ENCODE measurements at regions not wholly inside any gene's neighbourhood (a gene's known extent, or its start where the extent isn't known, plus 50 kb on each side); places are given as distances from the start of the nearest gene placed in this dataset.
"Not testable (repeated sequence)": the region's sequence is repeated elsewhere in the genome, so short reads cannot be mapped to it uniquely, and the experiment has no call there.

DNA sequence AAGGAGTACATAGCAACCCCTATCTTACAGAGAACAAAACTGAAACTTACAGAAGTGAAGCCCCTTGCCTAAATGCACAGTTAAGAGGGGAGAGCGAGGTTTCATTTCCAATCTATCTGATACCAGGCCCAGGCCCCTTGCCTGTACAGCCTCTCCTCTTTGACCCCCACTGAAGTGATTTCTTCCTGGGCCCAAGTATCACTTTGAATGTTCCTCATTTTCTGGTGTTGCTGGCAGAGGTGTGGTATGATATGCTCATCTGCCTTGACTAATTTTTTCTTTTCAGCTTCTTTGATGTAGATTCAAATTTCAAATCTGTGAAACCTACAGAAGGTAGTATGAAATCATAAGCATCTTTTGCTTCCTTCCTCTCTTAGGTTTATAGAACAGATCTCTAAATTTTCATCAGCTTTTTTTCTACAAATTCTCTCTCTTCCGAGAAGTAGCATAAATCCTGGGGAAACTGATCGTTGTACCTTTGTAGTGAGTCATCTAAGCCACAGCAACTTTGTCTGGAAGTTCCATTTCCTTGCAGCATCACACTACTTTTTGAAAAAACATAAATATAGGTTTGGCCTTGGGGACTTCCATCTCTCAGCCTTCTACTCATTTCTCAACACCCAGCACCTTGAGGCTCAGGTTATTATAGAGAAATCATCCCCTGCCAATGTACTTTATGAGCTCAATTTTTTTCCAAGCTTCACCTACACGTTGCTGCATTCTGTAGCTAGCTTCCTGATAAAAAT is 402.4 kb upstream of the PTGER4 start:
- DNase-seq (ENCODE audit: low spot score): no peak

DNA sequence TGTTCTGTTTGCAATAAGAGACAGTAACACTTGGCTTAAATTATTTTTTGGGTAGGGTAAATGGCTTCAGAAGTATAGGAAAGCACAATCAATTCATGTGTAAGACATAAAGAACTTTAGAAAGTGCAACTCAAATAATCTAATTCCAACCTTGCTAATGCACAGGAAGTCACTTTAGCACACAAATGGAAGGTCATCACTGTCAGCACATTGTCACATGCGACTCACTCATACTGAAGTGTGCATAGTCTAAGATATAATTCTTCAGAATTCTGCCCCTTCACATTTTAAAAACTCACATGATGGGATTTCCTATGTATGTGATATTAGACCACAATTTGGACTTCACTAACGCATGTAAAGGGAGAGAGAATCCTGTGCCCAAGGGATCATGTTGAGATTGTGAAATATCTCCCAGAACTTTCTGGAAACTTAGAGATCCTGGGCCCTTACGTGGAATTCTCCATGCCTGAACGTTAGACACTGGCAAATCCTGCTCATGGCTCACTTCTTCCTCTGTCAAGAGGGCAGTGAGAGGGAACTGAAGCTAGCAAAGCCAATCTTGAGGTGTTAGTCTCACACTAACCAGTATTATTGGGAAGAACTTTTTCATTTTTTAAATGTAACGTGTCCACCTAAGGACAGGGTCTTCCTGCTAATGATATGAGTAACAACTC is 403.2 kb upstream of the PTGER4 start:
- DNase-seq (ENCODE audit: low spot score): no peak

DNA sequence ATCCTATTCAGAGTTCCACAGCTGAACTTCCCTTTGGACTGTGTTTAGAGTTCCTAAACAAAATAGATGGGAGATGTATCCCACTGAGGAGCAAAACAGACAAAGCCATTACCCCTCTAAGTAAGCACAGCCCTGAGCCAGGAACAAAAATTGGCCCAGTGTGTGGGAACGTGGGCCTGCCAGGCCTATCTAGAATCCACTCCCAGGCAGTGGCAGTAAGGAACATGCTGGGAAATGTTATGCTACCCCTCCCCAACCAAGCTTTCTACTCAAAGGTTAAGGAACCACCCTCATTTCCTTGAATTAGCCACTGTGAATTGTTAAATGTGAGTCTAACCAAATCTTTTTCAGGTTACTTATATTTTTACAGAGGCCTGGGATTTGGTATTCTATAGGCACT is 405.1 kb upstream of the PTGER4 start:
- DNase-seq (ENCODE audit: low spot score): no peak

DNA sequence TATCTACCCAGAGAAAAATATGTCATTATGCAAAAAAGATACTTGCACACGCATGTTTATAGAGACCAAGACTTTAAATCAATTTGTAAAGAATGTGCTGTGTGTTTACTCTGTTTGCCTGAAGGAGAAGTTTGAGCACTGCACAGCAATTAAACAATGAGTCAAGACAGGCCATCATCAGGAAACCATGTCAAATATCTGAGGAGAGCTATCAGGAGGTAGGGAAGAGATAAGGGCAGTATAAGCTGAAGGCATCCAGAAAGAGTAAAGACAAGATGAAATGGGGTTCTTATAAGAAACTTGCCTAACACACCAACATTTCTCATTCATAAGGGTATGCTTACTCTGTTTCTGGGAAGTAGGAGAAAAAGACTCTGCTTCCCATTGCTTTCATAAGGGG is 405.8 kb upstream of the PTGER4 start:
- no peak for DNase-seq (ENCODE audit: low spot score)

DNA sequence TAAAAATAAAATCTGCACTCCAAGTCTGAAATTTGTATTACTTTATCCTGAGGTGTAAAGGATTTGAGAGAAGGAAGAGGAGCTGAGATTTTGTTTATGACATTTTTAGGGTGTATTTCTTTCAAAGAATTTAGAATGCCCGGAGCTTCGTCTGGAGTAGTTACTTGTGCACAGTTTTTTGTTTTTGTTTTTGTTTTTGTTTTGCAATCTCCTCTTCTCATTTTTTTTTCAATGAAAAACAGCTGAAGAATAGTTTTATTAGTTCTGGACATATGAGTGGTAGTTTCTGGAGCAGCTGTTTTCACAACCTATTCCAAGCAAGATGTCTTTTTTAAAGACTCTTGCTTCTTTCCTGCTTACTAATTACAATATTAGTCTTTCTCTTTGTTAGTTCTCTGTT is 408.2 kb upstream of the PTGER4 start:
- no peak for DNase-seq (ENCODE audit: low spot score)

DNA sequence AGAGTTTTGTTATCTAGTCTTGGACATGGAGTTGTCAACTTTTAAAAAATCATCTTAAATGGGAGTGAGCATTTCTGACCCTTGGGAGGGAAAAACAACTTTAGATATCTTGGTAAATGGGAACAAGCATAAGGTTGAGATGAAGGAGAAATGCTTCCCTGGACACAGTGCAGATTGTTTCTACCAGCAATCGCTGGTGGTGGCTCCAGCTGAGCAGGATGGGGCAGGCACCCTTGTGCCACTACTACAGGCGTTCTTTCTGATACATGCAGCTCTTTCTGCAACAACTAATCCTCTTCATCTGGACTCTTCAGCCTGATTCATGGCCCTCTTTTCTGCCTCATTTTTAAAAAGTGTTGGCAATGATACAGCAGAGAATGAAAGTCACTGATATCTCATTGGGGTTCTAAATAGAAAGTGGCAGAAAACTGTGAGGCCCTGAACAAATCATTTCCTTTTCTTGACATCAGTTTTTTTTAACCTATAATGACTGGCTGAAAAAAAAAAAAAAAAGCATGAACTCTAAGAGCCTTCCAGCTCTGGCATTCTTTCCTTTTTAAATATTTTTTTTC is 409.4 kb upstream of the PTGER4 start:
- no peak for DNase-seq (ENCODE audit: low spot score)

DNA sequence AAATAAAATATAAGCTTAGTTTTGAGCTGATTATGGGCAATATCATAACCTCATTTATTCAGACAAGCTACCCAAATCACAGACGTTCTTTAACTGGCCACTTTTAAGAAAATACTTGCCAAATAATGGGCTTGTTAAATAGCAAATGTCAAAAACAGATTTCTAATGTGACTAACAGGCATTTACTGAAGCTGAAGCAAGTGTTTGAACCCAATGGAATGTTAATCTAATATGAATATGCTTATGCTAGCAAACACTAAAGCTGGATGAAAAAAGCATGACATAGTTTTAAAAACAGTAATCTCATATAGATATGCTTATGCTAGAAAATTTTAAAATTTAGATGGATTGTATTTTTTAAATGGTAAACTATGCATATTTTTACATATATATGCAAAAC is 411.6 kb upstream of the PTGER4 start:
- DNase-seq (ENCODE audit: low spot score): no peak

DNA sequence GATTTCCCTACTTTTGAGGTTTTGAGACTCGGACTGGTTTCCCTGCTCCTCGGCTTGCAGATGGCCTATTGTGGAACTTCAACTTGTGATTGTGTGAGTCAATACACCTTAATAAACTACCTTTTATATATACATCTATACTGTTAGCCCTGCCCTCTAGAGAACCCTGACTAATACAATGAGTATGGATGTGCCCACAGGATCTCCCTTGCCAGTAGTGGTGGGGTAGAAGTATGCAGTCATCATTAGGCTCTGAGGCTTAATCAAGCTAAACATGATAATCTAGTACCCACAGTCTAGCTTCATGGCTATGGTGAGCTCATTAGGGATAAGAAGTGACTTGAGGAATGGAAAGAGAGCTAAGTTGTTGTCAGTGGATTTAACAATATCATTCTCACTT is 412.8 kb upstream of the PTGER4 start:
- no peak for DNase-seq (ENCODE audit: low spot score)

DNA sequence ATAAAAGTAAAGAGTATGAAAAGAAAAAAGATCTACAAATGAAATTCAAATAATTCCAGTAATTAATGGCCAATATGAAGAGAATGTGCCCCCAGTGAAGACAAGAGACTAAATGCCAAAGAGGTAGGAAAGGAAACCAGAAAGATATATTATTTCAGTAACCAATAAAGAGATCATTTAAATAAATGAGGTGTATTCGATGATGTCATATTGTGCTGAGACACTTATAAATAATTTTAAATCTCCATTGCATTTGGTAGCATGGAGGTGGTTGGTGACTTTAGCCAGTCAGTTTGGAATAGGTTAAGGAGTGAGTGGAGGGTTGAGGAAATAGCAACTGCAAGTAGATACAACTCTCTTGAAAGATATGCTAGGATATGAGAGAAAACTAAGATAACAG is 417.7 kb upstream of the PTGER4 start:
- DNase-seq (ENCODE audit: low spot score): no peak

DNA sequence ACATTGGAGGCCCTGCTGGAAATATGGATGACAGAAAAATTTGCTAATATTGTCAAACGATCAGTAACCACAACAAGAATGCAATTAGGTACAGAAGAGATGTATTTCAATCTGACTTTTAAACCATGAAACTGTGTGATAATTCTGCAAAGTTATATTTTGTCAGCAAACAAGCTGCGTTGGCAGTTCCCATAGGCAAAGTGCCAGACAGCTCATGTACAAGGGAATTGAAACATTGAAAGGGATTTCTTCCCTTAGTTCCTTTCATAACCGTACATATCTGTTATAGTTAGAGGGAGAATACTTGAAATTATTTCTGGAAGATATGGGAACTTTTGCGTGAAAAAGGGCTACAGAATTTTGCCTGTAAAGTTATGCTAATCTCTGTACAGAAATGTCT is 419.4 kb upstream of the PTGER4 start:
- DNase-seq (ENCODE audit: low spot score): no peak

DNA sequence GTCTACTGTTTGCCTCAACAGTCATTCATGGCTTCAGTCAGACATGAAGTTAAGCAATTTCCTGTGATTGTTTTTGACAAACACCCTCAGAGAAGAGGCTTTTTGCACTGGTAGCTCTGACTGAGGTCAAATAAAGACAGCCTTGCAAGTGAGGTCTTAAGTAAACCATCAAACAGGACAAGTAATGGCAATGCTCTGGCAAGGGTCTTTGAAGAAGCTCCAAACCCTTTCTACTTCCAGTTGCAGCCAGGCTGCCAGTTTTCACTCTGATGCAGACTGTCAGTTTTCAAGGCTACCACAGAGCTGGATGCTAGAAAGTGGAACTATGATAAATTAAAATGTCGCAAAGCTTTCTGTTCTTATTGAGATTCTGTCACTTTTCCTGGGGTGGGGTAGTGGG is 421.5 kb upstream of the PTGER4 start:
- DNase-seq (ENCODE audit: low spot score): no peak

DNA sequence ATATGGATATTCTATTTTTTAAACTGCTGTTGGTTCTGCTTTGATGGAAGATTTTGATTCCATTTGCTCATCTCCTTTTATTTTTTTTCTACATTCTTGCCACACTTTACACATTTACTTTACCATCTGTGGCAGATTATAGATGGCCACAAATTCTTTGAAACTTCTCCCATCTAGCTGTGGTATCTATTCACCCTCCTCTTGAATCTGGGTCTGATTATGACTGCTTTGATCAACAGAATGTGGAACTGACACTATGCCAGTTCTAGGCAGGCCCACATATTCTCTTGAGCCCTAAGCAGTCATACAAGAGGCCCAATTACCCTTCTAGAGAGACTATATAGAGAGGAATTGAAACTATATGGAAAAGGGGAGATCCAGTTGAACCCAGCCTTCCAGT is 439.0 kb upstream of the PTGER4 start:
- no peak for DNase-seq (ENCODE audit: low spot score)

DNA sequence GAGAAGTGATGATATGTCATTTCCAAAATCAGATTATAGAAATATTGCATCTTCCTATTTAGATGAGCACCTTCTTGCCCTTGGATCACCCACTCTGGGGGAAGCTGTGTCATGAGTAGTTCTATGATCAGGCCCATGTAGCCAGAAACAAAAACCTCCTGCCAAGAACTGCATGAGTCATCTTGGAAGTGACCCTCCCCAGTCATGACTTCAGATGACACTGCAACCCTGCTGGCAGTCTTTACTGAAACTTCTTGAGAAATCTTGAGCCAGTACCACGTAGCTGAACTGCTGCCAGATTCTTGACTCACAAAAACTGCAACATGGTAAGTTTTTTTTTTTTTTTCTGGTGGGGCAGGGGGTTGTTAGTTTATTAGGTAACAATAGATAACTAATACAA is 439.6 kb upstream of the PTGER4 start:
- DNase-seq (ENCODE audit: low spot score): no peak

DNA sequence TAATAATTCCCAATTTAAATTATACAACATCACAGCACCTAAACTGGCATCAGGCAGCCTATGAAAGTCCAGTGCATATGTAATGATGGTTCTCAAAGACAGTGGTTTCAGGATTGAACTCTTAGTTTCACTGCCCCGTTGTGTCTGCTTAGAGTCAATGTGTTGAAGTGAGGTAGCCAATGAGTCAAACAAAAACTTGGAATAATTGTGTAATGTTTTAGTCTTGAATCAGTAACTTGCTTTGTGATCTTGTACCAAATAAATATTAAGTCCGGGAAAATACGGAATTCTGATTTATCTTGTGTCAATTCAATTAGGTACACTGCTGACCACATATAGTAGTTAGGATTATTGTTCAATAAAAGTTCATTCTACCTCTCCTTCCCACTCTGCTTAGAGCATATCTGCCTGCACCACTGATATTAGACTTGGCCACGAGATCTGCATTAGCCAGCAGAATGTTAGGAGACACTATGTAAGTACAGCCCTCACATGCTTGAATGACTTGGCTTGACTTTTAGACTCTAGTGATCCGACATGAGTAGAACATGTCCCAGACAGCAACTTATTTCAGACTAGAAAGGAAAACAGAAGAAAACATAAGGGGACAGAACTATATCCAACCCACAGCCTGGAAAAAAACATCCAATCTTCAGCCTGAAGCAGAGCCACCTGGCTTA is 441.5 kb upstream of the PTGER4 start:
- no peak for DNase-seq (ENCODE audit: low spot score)

DNA sequence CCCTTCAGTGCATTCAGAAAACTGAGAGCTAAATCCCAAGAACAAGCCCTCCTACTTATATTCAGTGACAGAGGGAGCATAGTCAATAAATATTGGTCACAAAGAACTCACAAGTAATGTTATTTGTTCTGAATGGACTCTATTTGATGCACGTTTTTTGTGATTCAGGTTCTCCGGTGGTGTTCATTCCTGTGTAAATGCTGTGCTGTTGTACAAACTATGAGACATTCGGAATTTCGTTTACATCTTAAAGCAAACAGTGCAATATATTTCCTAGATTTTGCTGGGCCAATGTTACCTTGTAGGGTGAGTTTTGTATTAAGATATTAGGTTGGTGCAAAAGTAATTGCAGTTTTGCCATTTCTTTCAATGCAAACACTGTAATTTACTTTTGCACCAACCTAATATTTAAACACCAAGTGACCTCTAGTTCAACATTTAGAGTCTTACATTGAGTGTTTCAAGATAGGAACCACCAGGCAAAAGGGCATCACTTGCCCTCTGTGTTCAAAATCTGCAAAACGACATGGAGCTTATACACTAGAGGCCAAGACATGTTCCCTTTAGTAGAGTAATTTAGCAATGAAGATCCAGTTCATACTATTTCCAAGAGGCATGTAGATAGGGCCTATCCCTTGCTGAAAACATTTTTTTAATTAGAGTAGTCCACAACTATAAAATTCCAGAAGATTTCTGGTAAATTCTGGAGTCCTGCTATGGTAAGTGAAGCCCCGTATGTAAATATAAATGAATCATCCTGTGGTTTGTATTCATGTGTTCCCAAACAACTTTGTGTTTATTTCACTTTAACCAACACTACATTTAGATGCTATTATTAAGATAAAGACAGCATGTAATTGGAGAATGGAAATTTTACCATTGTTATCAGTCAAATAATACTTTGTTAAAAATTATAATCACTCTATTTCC is 444.0 kb upstream of the PTGER4 start:
- no peak for DNase-seq (ENCODE audit: low spot score)

DNA sequence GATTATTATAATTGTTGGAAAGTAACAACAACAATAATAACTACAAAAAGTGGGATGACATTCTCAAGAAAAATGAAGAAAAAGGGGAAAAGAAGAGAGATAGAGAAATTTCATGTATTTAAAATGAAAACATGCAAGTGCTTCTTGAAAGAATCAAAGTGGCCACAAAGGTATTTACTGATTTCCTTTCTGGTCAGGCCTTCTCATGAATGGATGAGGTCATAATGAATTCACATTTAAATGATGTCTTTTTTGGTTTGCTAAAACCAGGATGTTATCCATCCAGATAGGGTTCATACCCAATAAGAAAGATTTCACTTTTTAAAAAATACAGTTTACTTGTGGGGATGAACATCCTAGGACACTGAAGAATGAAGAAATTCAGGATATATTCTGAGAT is 446.4 kb upstream of the PTGER4 start:
- no peak for DNase-seq (ENCODE audit: low spot score)

DNA sequence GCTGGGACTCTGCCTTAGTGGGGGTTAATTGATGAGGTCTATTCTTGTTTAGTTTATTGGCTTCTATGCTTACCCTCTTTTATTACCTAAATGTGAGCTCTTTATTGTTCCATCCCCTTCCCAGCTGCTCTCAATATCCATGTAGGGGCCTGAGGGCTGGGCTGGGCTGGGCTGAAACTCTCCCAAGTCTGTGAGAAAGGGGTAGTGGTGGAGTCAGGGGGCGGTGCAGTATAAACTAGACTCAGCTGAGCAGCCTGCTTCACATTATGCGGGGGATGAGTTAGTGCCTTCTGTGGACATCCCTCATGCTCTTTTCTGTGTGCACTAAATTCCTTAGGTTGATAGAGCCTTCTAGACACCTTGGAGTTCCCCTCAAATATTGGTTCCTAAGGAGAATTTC is 451.8 kb upstream of the PTGER4 start:
- no peak for DNase-seq (ENCODE audit: low spot score)

DNA sequence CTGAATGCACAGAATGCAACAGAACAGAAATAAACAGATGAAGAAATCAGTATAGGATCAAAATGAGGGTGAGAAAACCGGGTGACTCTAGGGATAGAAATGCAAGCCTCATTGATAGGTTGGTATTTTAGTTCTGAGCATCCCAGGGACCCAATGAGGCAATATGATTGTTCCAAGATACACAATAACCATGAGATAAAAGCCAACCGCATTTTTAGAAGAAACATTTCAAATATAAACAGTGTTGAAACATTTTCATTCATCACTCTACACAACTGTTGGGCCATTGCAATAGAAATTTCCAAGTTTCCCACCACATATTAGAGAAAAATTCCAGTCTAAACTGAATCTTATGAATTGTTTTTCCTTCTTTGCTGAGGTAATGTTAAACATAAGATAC is 452.3 kb upstream of the PTGER4 start:
- DNase-seq (ENCODE audit: low spot score): no peak

DNA sequence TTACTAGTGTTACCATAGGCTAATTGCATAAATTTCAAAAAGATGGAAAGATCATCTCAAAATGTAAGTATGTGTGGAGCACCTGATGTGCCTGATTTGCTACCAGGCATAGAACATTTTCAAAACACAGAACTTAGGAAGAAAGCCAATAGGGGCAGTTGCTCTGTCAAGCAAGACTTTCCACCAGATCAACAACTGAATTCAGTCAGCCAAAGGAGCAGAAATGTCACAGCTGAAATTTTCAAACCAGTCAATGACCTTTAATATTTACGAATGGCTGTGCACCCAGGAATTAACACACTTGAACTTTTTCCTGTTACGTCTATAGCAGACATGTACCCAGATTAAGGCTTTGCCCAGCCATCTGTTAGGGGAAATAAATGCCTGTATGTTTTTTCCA is 452.8 kb upstream of the PTGER4 start:
- DNase-seq (ENCODE audit: low spot score): no peak

DNA sequence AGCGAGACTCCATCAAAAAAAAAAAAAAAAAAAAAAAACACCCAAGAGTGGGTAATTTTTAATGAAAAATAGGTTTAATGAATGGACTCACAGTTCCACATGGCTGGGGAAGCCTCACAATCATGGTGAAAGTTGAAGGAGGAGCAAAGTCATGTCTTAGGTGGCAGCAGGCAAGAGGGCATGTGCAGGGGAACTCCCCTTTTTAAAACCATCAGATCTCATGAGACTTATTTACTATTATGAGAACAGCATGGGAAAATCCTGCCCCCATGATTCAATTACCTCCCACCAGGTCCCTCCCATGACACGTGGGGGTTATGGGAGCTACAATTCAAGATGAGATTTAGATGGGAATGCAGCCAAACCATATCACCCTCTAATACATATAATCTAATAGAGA is 454.6 kb upstream of the PTGER4 start:
- DNase-seq (ENCODE audit: low spot score): not testable (repeated sequence)

DNA sequence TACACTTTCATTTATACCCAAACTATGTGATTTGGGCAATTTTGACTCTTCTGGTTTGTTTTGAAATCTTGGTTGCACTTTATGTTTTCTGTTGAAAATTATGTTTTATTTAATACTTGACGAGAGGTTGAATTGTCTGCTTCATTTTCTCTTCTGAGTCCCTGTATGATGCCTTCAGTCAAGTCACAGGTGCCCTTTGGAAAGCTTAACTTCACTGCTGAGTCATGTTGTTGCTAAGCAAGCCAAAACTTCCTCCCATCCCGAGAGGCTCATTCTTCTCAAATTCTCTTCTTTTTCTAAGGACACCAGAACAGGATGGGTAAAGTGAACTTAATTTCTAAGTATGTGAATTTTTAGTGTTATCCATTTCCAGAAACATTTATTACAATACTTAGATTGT is 455.3 kb upstream of the PTGER4 start:
- DNase-seq (ENCODE audit: low spot score): no peak

DNA sequence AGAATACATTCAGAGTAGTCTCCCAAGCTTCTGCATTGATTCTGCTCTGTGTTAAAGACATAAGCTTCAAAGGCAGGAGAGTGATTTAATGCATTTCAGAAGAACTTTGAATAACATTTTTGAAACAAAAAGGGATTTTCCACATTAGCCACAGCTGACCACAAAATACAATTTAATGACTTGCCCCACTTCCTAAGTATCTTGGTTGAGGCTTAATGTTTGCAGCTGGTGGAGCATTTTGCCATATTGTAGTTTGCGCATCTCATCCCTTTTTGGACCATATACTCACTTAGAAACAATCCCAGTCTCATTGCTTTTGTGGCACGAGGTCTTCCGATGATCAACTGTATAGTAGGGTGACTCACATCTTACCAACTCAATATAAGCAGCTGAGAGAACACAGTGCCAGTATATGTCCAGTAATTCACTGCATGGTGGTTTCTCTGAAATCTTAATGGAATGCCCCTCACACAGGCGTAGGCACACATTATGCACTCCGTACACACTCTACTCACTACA is 455.8 kb upstream of the PTGER4 start:
- DNase-seq (ENCODE audit: low spot score): peak; percentile 11
